Dendritic cell treated with granulocyte-macrophage colony-stimulating factor and Interleukin-4, amounts not matched to agents 40 ng/mL and 50 ng/mL, for 4 days (primary cell): ENCODE measurements at regions not wholly inside any gene's neighbourhood (a gene's known extent, or its start where the extent isn't known, plus 50 kb on each side); places are given as distances from the start of the nearest gene placed in this dataset.

Experiments used
- H3K27ac Mint-ChIP-seq: one replicate; pipeline ENCODE4 v1.8.0; 2022; ENCODE audit warnings: mild to moderate bottlenecking, mixed read lengths
- H3K27me3 Mint-ChIP-seq: one replicate; pipeline ENCODE4 v1.8.0; 2022; ENCODE audit warnings: mild to moderate bottlenecking, mixed read lengths
- H3K36me3 Mint-ChIP-seq: one replicate; pipeline ENCODE4 v1.8.0; 2022; ENCODE audit warnings: low read depth, mixed read lengths
- H3K4me1 Mint-ChIP-seq: one replicate; pipeline ENCODE4 v1.8.0; 2022; ENCODE audit warnings: low read depth, mixed read lengths
- H3K4me3 Mint-ChIP-seq: one replicate; pipeline ENCODE4 v1.8.0; 2022; ENCODE audit warnings: mild to moderate bottlenecking, moderate library complexity, mixed read lengths
- H3K9me3 Mint-ChIP-seq: one replicate; pipeline ENCODE4 v1.8.0; 2022; ENCODE audit warnings: mixed read lengths
- intact Hi-C: fragments of 100-400 bp; cut with micrococcal nuclease; formaldehyde crosslinking; loops from one replicate; pipeline ENCODE4 v1.15.0; 2022

GRCh38 chr6:153623496-153623895 is 415.5 kb upstream of the OPRM1 start:
- no peaks in the 10 kb centered on the region for H3K27me3 Mint-ChIP-seq
- no peak overlapping the region for H3K4me3 Mint-ChIP-seq
- H3K36me3 Mint-ChIP-seq = no peaks in the 10 kb centered on the region
- intact Hi-C loops = no loop called here
- H3K4me1 Mint-ChIP-seq = no peaks in the 10 kb centered on the region
- no peak overlapping the region for H3K27ac Mint-ChIP-seq
- H3K9me3 Mint-ChIP-seq = peaks cover 8% of the 10 kb centered on the region

DNA sequence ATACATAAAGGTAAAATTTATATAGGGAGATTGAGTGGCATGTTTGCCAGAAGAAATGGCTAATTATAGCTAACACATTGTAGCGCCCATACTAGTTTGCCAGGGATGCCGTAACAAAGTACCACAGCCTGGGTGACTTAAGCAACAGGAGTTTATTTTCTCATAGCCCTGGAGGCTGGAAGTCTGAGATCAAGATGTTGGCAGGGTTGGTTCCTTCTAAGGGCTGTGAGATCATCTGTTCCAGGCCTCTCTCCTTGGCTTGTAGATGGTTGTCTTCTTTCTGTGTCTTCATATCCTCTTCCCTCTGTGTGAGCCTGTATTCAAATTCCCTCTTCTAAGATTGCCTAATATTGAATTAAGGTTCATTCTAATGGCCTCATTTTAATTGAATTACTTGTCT is 417.5 kb upstream of the OPRM1 start:
- H3K4me1 Mint-ChIP-seq = no peaks in the 10 kb centered on the region
- no peaks in the 10 kb centered on the region for H3K36me3 Mint-ChIP-seq
- no peak overlapping the region for H3K27ac Mint-ChIP-seq
- H3K4me3 Mint-ChIP-seq = no peak overlapping the region
- intact Hi-C loops = no loop called here
- peaks cover 8% of the 10 kb centered on the region for H3K9me3 Mint-ChIP-seq
- no peaks in the 10 kb centered on the region for H3K27me3 Mint-ChIP-seq

DNA sequence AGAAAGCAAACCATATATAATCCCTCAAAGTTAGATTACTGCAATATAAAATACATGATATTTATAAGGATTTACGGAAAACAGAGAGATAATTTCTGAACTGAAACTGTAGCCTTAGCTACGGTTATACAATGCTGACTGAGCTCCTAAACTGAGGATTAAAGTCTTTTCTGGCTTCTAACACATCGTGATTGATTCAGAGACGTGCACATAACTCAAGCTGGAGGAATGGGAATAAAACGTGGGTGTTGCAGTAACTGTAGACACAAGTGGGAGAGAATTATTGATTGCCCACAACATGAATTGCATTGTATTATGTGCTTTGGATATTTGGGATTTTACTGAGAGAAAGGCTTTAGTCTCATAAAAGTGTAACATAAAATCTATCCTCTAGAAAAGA is 418.0 kb upstream of the OPRM1 start:
- intact Hi-C loops = no loop called here
- no peak overlapping the region for H3K4me3 Mint-ChIP-seq
- H3K27ac Mint-ChIP-seq = no peak overlapping the region
- peaks cover 8% of the 10 kb centered on the region for H3K9me3 Mint-ChIP-seq
- no peaks in the 10 kb centered on the region for H3K4me1 Mint-ChIP-seq
- no peaks in the 10 kb centered on the region for H3K36me3 Mint-ChIP-seq
- no peaks in the 10 kb centered on the region for H3K27me3 Mint-ChIP-seq

DNA sequence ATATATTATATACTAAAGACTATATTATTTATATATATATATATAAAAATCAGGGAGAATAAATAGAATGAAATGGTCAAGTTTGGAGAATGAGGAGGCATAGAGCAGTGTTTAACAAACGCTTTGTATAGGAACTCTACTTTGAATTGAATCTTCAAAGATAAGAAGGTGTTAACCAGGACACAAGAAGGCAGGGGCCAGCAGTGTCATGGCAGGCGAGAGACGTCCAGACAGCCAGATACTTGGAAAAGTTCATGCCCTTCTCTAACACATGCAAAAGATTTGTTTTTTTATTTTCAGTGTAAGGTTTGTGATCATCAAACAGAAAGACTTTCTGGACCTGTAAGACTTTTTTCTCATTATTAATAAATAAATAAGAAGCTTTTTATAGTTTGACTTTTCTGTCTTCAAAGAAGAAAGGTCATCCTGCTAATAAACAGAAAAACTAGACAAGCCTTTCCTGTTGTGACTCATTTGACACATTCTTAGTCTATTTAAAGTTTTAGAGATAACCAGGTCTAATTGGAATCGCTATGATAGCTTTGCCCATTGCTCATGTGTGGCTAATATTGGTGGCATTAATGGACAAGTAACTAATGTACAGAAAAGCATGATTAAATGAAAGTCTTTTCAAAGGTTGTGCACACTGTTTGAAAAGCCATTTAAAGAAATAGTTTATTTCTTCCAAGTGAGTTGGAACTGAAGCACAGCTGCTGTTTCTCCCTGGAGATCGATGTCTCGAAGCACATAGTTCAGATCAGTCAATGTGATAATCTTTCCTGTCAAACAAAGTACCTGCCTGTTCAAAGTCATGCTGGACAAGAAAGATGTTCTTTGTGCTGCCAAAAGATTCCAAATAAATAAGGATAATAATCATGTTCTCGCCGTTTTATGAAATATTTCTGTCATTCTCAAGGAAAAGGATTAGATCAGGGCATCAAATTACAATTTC is 420.4 kb upstream of the OPRM1 start:
- H3K27ac Mint-ChIP-seq = no peak overlapping the region
- H3K4me3 Mint-ChIP-seq = no peak overlapping the region
- peaks cover 8% of the 10 kb centered on the region for H3K9me3 Mint-ChIP-seq
- intact Hi-C loops = no loop called here
- H3K36me3 Mint-ChIP-seq = no peaks in the 10 kb centered on the region
- H3K4me1 Mint-ChIP-seq = no peaks in the 10 kb centered on the region
- no peaks in the 10 kb centered on the region for H3K27me3 Mint-ChIP-seq

- H3K27me3 Mint-ChIP-seq = no peaks in the 10 kb centered on the region
- H3K4me1 Mint-ChIP-seq = no peaks in the 10 kb centered on the region
- H3K36me3 Mint-ChIP-seq = no peaks in the 10 kb centered on the region
- intact Hi-C loops = no loop called here
- H3K27ac Mint-ChIP-seq = no peak overlapping the region
- no peak overlapping the region for H3K4me3 Mint-ChIP-seq
- no peaks in the 10 kb centered on the region for H3K9me3 Mint-ChIP-seq
Measured at GRCh38 chr6:153616506-153616905, 422.5 kb upstream of the OPRM1 start.

- H3K27me3 Mint-ChIP-seq = no peaks in the 10 kb centered on the region
- no peaks in the 10 kb centered on the region for H3K9me3 Mint-ChIP-seq
- H3K4me3 Mint-ChIP-seq = no peak overlapping the region
- intact Hi-C loops = no loop called here
- no peaks in the 10 kb centered on the region for H3K36me3 Mint-ChIP-seq
- H3K27ac Mint-ChIP-seq = no peak overlapping the region
- H3K4me1 Mint-ChIP-seq = no peaks in the 10 kb centered on the region
Measured at GRCh38 chr6:153613719-153614455, 425.2 kb upstream of the OPRM1 start.

DNA sequence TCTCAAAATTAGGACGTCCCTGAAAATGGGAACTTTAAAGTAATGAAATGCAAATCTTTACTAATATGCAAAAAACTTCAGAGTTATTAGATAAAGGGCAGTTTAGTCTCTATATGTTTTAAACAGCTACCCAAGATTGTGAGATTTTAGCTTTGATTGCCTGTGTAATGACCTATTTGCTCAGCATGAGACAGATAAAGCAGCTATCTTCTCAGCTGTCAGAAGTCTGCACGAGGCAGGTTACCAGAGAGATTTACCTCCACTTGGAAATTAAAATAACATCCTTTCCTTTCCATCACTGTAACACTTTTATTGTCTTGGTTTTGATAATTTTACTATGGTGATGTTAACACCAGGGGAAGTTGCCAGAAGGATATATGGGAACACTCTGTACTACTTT is 436.6 kb upstream of the OPRM1 start:
- no peaks in the 10 kb centered on the region for H3K36me3 Mint-ChIP-seq
- intact Hi-C loops = no loop called here
- H3K4me3 Mint-ChIP-seq = no peak overlapping the region
- no peak overlapping the region for H3K27ac Mint-ChIP-seq
- H3K27me3 Mint-ChIP-seq = no peaks in the 10 kb centered on the region
- no peaks in the 10 kb centered on the region for H3K4me1 Mint-ChIP-seq
- peaks cover 30% of the 10 kb centered on the region for H3K9me3 Mint-ChIP-seq

DNA sequence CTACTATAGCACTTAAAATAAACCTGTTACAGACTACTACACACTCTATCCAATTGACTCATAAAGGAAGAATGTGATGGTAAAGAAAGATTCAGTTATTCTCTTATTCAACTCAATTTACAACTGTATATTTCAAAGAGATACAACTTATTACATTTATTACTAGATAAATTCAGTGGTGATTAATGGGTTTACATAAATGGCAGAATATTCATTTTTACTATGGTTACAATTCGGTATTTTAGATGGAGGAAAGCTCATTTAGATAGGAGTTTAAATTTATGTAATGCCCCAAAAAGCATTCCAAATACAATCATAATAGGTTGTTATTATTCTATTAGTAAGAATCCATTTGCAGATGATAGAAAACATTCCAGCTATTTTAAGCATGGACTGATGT is 439.1 kb upstream of the OPRM1 start:
- H3K4me1 Mint-ChIP-seq = no peaks in the 10 kb centered on the region
- H3K4me3 Mint-ChIP-seq = no peak overlapping the region
- H3K27ac Mint-ChIP-seq = no peak overlapping the region
- H3K36me3 Mint-ChIP-seq = no peaks in the 10 kb centered on the region
- peaks cover 19% of the 10 kb centered on the region for H3K9me3 Mint-ChIP-seq
- intact Hi-C loops = no loop called here
- no peaks in the 10 kb centered on the region for H3K27me3 Mint-ChIP-seq

GRCh38 chr6:153595903-153596302 is 443.1 kb upstream of the OPRM1 start:
- intact Hi-C loops = no loop called here
- no peaks in the 10 kb centered on the region for H3K36me3 Mint-ChIP-seq
- H3K27me3 Mint-ChIP-seq = no peaks in the 10 kb centered on the region
- H3K9me3 Mint-ChIP-seq = peaks cover 17% of the 10 kb centered on the region
- H3K27ac Mint-ChIP-seq = no peak overlapping the region
- no peak overlapping the region for H3K4me3 Mint-ChIP-seq
- no peaks in the 10 kb centered on the region for H3K4me1 Mint-ChIP-seq

DNA sequence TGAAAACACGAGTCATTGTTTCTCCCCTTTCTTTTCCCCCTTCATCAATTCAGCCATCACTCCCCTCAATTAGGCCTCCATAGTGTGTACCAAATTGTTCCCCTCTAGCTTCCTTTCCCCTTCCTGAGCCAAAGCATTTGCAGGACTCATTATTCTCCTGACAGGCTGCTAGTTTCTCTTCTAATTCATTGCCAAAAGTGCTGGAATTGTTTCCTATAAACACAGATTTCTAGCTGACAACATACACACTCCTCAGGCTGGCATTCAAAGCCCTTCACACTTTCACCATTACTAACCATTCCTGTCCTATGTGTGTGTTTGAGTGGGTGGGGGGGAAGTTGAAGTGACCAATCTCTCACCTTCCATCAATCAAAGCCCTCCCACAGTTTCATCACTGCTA is 444.2 kb upstream of the OPRM1 start:
- Mint-ChIP-seq H3K4me3 (no peak overlapping the region), H3K27ac (no peak overlapping the region), H3K4me1 (no peaks in the 10 kb centered on the region), H3K9me3 (peaks cover 17% of the 10 kb centered on the region), H3K27me3 (no peaks in the 10 kb centered on the region), H3K36me3 (no peaks in the 10 kb centered on the region)
- intact Hi-C loops = no loop called here

DNA sequence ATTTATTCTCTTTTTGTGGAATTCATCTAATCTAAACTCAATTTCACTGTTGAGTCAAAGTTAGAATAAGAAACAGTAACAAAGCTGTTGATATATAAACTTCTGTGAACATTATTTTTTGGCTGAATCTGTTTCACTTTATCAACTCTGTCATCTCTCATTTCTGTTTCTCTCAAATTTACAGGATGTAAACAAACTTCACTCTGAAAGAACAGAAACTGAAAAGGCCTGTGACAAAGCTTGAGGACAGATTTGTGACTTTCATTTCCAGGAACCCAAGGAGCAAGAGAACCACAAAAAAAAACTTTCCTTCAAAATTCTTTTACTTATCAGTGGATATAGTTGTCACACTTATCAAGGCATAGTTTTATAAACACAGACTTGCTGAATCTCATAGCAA is 447.9 kb upstream of the OPRM1 start:
- H3K27ac Mint-ChIP-seq = no peak overlapping the region

GRCh38 chr6:153590411-153590810 is 448.6 kb upstream of the OPRM1 start:
- no peaks in the 10 kb centered on the region for H3K4me1 Mint-ChIP-seq
- H3K27me3 Mint-ChIP-seq = no peaks in the 10 kb centered on the region
- H3K27ac Mint-ChIP-seq = no peak overlapping the region
- H3K4me3 Mint-ChIP-seq = no peak overlapping the region
- H3K36me3 Mint-ChIP-seq = no peaks in the 10 kb centered on the region
- H3K9me3 Mint-ChIP-seq = peaks cover 17% of the 10 kb centered on the region
- intact Hi-C loops = no loop called here

More for the DNA sequence above, 447.9 kb upstream of the OPRM1 start:
- intact Hi-C loops = no loop called here
- no peaks in the 10 kb centered on the region for H3K27me3 Mint-ChIP-seq
- H3K9me3 Mint-ChIP-seq = peaks cover 17% of the 10 kb centered on the region
- H3K36me3 Mint-ChIP-seq = no peaks in the 10 kb centered on the region
- no peak overlapping the region for H3K4me3 Mint-ChIP-seq
- H3K4me1 Mint-ChIP-seq = no peaks in the 10 kb centered on the region

DNA sequence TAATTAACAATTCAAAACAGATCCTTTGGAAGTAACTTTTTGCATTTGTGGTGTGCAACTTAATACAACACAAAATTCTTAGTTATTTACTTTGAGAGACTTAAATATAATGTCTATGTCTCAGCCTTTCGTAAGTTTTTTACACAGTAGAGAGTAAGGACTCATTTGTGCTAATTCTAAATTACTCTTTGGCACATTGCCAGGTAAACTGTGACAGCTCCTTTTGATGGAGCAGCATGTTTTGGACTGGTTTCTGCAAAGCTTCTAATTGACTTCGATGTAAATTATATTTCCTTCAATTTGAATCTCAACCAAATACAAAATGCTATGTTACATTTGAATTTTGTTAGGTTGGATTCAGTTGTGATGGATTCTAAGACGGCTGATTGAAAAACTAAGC is 450.7 kb upstream of the OPRM1 start:
- Mint-ChIP-seq H3K4me1 (no peaks in the 10 kb centered on the region), H3K4me3 (no peak overlapping the region), H3K36me3 (no peaks in the 10 kb centered on the region), H3K27me3 (no peaks in the 10 kb centered on the region), H3K9me3 (peaks cover 8% of the 10 kb centered on the region), H3K27ac (no peak overlapping the region)
- intact Hi-C loops = no loop called here

- H3K36me3 Mint-ChIP-seq = no peaks in the 10 kb centered on the region
- intact Hi-C loops = no loop called here
- H3K27ac Mint-ChIP-seq = no peak overlapping the region
- H3K9me3 Mint-ChIP-seq = peaks cover 12% of the 10 kb centered on the region
- H3K27me3 Mint-ChIP-seq = no peaks in the 10 kb centered on the region
- no peak overlapping the region for H3K4me3 Mint-ChIP-seq
- no peaks in the 10 kb centered on the region for H3K4me1 Mint-ChIP-seq
Measured at GRCh38 chr6:153583685-153584084, 452.6 kb upstream of the RGS17 start.
